ENCODE measurements at regions not wholly inside any gene's neighbourhood (a gene's known extent, or its start where the extent isn't known, plus 50 kb on each side); places are given as distances from the start of the nearest gene placed in this dataset.
"Not testable (repeated sequence)": the region's sequence is repeated elsewhere in the genome, so short reads cannot be mapped to it uniquely, and the experiment has no call there.

DNA sequence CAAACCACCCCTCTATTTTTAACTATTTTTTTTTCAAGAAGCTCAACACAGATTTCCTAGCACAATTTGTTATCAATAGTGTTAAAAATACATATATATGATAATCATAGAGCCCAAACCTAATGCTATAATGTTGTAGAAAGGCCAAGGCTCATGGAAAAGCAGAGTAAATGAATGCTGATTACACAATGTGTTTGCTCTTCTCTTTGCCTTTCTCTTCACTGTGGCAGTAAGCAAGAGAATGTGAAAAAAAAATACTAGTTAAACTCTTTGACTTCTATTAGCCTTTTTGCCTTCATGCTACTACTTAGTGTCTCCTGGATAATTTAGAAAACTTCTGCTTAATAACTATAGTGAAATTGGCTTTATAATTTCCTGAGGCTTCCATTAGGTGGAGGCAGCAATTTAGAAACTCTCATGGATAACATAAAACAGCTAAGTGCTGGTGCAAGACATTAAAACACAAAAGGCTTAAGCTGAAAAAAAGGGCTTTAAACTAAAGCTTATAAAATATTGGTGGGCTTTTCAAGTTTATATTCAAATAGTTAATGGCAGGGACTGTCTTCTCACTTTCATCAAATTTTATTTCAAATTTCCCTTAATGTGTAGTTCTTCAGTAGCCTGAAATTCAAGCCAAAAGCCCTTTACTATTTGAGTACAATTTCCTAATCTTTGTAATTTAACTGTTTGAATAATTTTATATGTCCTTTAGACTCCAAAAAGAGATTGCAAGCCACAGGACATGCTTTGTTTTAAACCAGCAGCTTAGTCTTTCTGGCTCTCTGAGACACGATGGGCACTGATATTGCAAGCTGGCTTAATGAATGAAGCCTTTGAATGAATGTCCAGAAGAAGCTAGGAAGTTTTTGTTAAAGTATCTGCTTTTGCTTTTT lies 2031.8 kb upstream of the CDH6 start:
- DNase-seq (ENCODE audit: low spot score) = no peak

- DNase-seq (ENCODE audit: low spot score) = no peak
Observed at GRCh38 chr5:29157975-29158374, 2035.5 kb upstream of the CDH6 start.

DNA sequence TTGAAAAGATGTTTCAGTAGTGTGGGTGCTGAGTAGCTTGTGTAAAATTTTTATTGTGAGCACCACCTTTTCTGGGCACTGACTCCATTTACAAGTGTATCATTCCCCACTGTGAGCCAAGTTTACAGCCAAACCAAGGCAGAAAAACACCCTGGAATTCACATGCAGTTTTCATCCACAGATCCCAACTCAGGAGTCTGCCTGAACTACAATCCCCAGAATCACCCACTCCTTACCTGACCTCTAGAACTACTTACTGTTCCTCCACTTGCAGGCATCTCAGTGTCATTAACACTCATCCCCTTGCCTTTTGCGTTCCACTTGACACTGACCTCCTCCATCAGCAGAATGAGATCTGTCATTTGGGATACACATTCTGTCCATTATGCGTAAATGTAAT lies 2042.6 kb upstream of the CDH6 start:
- no peak for DNase-seq (ENCODE audit: low spot score)

DNA sequence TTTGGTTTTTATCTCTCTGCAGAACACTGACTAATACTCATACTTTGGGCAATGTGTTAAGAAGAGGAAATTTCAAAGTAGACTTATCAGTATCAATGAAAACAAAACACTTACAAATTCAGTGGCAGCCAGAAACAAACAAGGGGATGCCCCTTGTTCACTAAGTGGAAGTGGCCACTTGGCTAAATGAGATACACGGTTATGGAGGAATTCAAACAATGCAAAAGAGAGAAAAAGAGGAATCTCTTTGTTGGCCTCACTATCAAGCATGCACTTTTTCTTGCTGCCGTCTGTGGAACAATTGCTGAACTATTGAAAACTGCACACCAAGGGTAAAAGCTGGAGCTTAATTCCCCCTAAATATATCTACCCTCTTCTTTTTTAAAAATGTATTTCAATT lies 2044.9 kb upstream of the CDH6 start:
- DNase-seq (ENCODE audit: low spot score) = no peak

DNA sequence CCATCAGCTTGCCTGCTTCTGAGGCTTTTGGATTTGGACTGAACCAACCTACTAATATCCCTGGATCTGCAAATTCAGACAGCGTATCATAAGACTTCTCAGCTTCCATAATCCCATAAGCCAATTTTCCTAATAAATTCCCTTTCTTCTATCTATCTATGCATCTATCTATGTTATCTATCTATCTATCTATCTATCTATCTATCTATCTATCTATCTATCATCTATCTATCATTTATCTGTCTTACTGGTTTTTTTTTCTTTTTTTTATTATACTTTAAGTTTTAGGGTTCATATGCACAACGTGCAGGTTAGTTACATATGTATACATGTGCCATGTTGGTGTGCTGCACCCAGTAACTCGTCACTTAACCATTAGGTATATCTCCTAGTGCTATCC lies 2045.4 kb upstream of the CDH6 start:
- no peak for DNase-seq (ENCODE audit: low spot score)

- no peak for DNase-seq (ENCODE audit: low spot score)
Observed at GRCh38 chr5:29143266-29143665, 2050.2 kb upstream of the CDH6 start.

DNA sequence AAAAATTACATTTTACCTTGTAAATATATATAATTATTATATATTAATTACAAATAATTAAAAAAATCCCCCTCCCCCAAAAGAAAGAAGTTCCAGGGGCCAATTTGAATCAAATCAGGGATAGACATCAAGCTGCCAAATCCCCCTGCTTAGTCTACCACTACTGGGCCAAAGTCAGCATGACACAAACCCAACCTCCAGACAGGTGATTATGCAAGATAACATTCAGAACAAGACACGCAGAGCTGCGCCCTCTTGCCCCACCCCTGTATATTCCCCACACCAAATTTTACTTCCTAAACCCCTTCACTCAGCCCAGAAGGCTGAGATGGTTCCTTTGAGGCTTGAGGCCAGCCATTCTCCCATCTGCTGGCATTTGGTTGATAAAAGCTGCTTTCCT lies 2059.1 kb upstream of the CDH6 start:
- no peak for DNase-seq (ENCODE audit: low spot score)

- DNase-seq (ENCODE audit: low spot score) = no peak
Observed at GRCh38 chr5:29131285-29131684, 2062.2 kb upstream of the CDH6 start.

GRCh38 chr5:29130786-29131185 lies 2062.7 kb upstream of the CDH6 start:
- DNase-seq (ENCODE audit: low spot score) = no peak

DNA sequence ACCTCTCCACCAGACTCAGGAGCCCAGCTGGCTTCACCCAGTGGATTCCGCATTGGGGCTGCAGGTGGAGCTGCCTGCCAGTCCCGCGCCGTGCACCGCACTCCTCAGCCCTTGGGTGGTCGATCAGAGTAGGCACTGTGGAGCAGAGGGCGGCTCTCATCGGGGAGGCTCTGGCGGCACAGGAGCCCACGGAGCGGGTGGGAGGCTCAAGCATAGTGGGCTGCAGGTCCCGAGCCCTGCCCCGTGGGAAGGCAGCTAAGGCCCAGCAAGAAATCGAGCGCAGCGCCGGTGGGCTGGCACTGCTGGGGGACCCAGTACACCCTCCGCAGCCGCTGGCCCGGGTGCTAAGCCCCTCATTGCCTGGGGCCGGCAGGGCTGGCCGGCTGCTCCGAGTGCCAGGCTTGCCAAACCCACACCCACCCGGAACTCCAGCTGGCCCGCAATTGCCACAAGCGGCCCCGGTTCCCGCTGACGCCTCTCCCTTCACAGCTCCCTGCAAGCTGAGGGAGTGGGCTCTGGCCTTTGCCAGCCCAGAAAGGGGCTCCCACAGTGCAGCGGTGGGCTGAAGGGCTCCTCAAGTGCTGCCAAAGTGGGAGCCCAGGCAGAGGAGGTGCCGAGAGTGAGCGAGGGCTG lies 2065.8 kb upstream of the CDH6 start:
- DNase-seq (ENCODE audit: low spot score) = not testable (repeated sequence)

DNA sequence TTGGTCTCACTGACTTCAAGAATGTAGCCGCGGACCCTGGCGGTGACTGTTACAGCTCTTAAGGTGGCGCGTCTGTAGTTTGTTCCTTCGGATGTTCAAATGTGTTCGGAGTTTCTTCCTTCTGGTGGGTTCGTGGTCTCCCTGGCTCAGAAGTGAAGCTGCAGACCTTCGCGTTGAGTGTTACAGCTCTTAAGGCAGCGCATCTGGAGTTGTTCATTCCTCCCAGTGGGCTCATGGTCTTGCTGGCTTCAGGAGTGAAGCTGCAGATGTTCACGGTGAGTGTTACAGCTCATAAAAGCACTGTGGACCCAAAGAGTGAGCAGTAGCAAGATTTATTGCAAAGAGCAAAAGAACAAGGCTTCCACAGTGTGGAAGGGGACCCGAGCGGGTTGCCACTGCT lies 2067.0 kb upstream of the CDH6 start:
- not testable (repeated sequence) for DNase-seq (ENCODE audit: low spot score)

- DNase-seq (ENCODE audit: low spot score) = no peak
Observed at GRCh38 chr5:29122306-29122705, 2071.2 kb upstream of the CDH6 start.

- DNase-seq (ENCODE audit: low spot score) = no peak
Observed at GRCh38 chr5:29114331-29114768, 2076.0 kb upstream of the CDH9 start.

GRCh38 chr5:29113516-29113915 lies 2075.1 kb upstream of the CDH9 start:
- no peak for DNase-seq (ENCODE audit: low spot score)

- no peak for DNase-seq (ENCODE audit: low spot score)
Observed at GRCh38 chr5:29099585-29099984, 2061.2 kb upstream of the CDH9 start.

DNA sequence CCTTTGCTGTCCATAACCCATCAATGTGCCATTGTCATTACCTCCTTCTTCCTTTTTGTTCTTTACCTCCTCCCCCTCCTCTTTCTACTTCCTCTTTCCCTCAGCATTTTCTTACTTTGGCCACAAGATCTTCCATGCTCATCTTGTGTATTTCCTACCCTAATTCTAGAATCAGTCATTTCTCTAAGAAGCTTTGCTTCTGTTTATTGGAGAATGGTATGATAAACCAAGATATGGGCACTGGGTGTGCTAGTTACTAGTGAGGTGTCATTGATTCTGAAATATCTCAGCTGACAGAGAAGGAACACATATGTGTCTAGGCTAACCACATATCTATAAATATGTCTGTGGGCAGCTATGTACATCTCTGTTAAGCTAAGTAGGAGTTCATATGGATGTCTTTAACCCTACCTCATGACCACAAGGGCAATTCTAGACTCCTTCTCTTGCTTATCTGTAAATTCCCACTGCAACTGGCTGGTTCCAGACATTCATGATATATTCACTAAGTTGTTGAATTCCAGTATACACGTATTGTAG lies 2051.3 kb upstream of the CDH9 start:
- no peak for DNase-seq (ENCODE audit: low spot score)

- no peak for DNase-seq (ENCODE audit: low spot score)
Observed at GRCh38 chr5:29085142-29085541, 2046.8 kb upstream of the CDH9 start.

GRCh38 chr5:29079771-29080170 lies 2041.4 kb upstream of the CDH9 start:
- DNase-seq (ENCODE audit: low spot score) = no peak

DNA sequence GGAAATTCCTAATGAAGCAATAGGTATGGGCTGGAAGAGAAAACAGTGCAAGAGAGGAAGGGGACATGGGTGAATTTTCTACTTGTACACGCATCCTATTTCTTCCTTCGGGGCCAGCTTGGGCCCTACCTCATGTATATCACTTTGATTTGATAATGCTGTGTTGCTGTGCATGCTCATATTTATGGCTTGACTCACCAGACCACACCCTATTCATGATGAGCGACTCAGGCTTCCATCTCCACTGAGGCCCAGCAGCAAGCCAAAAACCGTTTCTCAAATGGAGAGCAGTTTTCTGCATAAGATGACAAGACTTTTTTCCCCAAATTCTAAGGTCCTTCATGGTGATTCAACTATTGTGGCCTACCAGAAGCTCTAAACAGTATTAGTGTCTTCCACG lies 2039.1 kb upstream of the CDH9 start:
- no peak for DNase-seq (ENCODE audit: low spot score)

GRCh38 chr5:29069104-29069402 lies 2030.7 kb upstream of the CDH9 start:
- DNase-seq (ENCODE audit: low spot score) = no peak

- DNase-seq (ENCODE audit: low spot score) = no peak
Observed at GRCh38 chr5:29061381-29061780, 2023.0 kb upstream of the CDH9 start.

GRCh38 chr5:29054694-29055093 lies 2016.3 kb upstream of the CDH9 start:
- DNase-seq (ENCODE audit: low spot score) = no peak

- DNase-seq (ENCODE audit: low spot score) = no peak
Observed at GRCh38 chr5:29054282-29054681, 2015.9 kb upstream of the CDH9 start.

GRCh38 chr5:29051509-29051908 lies 2013.1 kb upstream of the CDH9 start:
- DNase-seq (ENCODE audit: low spot score) = no peak
